ENCODE measurements at regions not wholly inside any gene's neighbourhood (a gene's known extent, or its start where the extent isn't known, plus 50 kb on each side); places are given as distances from the start of the nearest gene placed in this dataset.

DNA sequence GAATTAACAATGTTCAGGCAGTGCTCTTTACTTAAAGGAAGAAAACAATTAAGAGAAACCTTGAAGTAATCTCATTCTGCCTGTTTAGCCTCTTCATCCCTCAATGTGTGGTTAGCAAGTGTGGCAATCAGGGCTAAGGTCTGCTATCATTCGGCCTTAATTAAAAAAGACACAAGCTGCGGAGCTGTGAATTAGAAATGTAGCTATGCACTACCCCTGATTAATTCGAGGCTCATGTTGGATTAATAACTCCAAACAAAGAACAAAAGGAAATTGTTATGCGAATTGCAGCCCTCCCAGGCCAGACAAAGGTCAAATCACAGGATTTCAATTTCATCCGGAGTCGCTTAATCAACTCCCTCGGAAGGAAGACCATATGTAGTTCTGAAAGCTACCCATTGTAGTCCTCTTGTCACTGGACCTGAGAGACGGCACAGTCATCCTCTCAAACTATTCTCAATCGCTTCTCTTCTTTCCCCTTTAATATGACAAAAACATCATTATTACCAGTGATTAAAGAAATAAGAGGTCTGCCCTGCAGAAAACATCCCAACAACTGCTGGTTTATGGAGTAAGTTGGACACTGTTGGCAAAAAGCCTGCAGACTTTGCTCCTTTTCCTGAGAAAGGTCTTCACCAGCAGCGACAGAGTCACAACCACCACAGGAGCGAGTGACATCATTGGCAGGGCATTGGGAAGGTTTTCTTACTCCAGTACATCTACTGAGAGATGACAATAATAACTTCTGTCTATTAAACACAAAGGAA, 71.1 kb upstream of the SOX5 start:
- Histone ChIP-seq H3K4me1 (ENCODE audit: control insufficient read depth in 1 of 2, insufficient read depth in 1 of 2, low read depth in 1 of 2, low read length in 1 of 2) (no peaks in the 10 kb centered on the region), H3K4me3 (ENCODE audit: low read depth in 1 of 2, low read length in 1 of 2) (no peak overlapping the region), H3K27me3 (no peaks in the 10 kb centered on the region), H3K27ac (no peak overlapping the region), H3K9me3 (no peaks in the 10 kb centered on the region), H3K36me3 (no peaks in the 10 kb centered on the region)
- TF ChIP-seq, protein P1, sequence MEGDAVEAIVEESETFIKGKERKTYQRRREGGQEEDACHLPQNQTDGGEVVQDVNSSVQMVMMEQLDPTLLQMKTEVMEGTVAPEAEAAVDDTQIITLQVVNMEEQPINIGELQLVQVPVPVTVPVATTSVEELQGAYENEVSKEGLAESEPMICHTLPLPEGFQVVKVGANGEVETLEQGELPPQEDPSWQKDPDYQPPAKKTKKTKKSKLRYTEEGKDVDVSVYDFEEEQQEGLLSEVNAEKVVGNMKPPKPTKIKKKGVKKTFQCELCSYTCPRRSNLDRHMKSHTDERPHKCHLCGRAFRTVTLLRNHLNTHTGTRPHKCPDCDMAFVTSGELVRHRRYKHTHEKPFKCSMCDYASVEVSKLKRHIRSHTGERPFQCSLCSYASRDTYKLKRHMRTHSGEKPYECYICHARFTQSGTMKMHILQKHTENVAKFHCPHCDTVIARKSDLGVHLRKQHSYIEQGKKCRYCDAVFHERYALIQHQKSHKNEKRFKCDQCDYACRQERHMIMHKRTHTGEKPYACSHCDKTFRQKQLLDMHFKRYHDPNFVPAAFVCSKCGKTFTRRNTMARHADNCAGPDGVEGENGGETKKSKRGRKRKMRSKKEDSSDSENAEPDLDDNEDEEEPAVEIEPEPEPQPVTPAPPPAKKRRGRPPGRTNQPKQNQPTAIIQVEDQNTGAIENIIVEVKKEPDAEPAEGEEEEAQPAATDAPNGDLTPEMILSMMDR (IDR thresholded peaks at IDR 0.05) = no peak

DNA sequence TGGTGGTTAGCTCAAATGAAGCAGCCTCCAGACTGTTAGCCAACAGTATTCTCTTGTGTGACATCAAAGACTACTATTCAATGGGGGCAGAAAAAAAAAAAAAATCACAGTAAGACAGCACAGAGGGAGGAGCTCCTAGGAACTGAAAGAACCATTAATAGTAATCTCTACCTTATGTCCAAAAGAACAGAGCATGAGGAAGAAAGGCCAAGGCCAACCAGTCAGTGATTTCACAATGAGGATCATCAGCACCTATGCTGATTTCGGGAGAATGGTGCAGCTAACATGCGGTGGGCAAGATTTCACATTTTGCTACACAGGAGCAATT, 66.3 kb upstream of the SOX5 start:
- no peak overlapping the region for H3K4me3 ChIP-seq (ENCODE audit: low read depth in 1 of 2, low read length in 1 of 2)
- H3K27ac ChIP-seq = no peak overlapping the region

DNA sequence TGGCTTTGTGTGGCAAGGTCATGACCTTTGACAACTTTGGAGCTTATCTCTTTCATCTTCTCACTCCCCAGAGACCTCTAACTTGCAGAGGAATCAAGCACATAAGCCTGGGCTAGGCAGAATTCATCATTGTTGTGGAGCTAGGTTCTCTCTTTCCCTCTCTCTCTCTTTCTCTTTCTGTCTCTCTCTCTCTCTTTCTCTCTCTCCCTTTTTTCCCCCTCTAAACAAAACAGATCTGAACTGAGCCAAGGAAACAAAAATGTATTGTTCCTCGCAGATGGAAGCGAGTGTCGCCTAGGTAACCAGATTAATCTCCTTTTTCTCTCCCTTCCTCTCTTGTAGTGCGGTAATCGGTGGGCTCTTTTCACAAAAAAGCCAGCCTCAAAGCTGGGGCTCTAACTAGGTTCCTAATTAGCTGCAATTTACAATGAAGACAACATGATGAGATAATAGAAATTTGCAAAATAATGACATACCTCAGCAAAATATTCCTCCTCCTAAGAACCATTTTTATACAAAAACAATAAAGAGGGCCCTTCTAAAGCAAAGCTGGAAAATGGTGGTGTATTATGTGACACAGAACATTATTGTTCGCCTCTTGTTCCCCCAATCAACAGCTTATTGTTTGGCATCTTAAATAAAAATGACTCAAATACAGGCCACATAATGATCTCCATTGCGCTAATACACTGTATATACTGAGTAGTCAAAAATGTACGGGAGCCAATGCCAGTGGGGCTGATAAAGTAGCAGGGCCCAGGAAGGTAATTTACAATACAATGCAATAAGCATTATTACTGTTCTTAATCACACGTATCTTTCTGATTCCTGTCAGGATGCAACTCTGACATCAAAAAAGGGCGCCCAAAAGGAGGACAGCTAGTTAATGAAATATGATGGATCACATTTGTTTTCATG, 65.7 kb upstream of the SOX5 start:
- TF ChIP-seq, protein P1 (IDR thresholded peaks at IDR 0.05) = no peak
- H3K27ac ChIP-seq = no peak overlapping the region
- H3K9me3 ChIP-seq = no peaks in the 10 kb centered on the region
- no peaks in the 10 kb centered on the region for H3K36me3 ChIP-seq
- H3K4me3 ChIP-seq (ENCODE audit: low read depth in 1 of 2, low read length in 1 of 2) = no peak overlapping the region
- H3K27me3 ChIP-seq = no peaks in the 10 kb centered on the region
- no peaks in the 10 kb centered on the region for H3K4me1 ChIP-seq (ENCODE audit: control insufficient read depth in 1 of 2, insufficient read depth in 1 of 2, low read depth in 1 of 2, low read length in 1 of 2)

More for the DNA sequence above, 66.3 kb upstream of the SOX5 start:
- H3K4me1 ChIP-seq (ENCODE audit: control insufficient read depth in 1 of 2, insufficient read depth in 1 of 2, low read depth in 1 of 2, low read length in 1 of 2) = no peaks in the 10 kb centered on the region
- no peaks in the 10 kb centered on the region for H3K36me3 ChIP-seq
- no peaks in the 10 kb centered on the region for H3K27me3 ChIP-seq
- H3K9me3 ChIP-seq = no peaks in the 10 kb centered on the region
- TF ChIP-seq, protein P1 (IDR thresholded peaks at IDR 0.05) = no peak

DNA sequence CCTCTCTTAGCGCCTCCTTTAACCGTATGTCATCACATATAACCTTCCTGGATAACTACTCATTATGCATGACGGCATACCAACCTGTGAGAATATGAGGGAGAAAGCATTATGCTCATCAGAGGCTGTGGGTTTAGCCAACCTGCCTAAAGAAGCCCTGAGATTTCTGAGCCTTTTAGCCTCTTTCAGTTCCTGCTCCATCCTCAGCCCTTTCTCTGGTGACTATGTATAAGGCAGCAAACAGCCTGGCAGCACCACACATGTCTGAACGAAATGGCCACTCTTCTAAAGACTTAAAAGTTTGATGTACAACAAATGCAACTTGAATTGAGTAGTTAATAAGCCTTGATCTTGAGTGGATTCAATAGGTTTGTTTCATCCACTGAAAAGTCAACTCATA, 64.8 kb upstream of the SOX5 start:
- Histone ChIP-seq H3K27me3 (no peaks in the 10 kb centered on the region), H3K4me3 (ENCODE audit: low read depth in 1 of 2, low read length in 1 of 2) (no peak overlapping the region), H3K9me3 (no peaks in the 10 kb centered on the region), H3K27ac (no peak overlapping the region), H3K4me1 (ENCODE audit: control insufficient read depth in 1 of 2, insufficient read depth in 1 of 2, low read depth in 1 of 2, low read length in 1 of 2) (no peaks in the 10 kb centered on the region), H3K36me3 (no peaks in the 10 kb centered on the region)
- TF ChIP-seq, protein P1 (IDR thresholded peaks at IDR 0.05) = no peak

DNA sequence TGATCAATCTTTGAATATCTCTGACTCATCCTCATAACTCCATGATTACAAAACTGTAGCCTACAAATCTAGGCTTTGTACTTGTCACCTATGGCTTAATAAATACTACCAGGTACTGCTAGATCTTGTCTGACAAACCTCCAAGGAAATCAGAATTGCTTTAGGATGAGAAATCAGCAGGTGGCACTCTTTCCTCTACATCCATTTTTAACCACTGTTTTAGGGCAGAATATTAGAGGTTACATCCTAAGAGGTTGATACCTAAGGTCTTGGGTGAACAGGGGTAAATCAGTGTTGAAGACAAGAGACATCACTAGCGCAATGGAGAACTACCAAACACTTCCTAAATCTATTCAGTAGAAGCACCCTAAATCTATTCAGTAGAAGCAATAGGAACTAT, 63.1 kb upstream of the SOX5 start:
- Histone ChIP-seq H3K27ac (no peak overlapping the region), H3K36me3 (no peaks in the 10 kb centered on the region), H3K4me1 (ENCODE audit: control insufficient read depth in 1 of 2, insufficient read depth in 1 of 2, low read depth in 1 of 2, low read length in 1 of 2) (no peaks in the 10 kb centered on the region), H3K4me3 (ENCODE audit: low read depth in 1 of 2, low read length in 1 of 2) (no peak overlapping the region), H3K9me3 (no peaks in the 10 kb centered on the region), H3K27me3 (no peaks in the 10 kb centered on the region)
- TF ChIP-seq, protein P1 (IDR thresholded peaks at IDR 0.05) = no peak
